Stimulated activated CD8-positive, alpha-beta memory T cell treated with anti-CD3 and anti-CD28 coated beads, Interleukin-2, amount 100 ng/mL, for 48 hours (primary cell): ENCODE measurements at regions not wholly inside any gene's neighbourhood (a gene's known extent, or its start where the extent isn't known, plus 50 kb on each side); places are given as distances from the start of the nearest gene placed in this dataset.

Experiments
- DNase-seq, 2 donors: peaks; one replicate each; pipeline ENCODE4 v3.0.0-alpha.2; 2020; ENCODE audit warnings: low read depth in 2 of 2

DNA sequence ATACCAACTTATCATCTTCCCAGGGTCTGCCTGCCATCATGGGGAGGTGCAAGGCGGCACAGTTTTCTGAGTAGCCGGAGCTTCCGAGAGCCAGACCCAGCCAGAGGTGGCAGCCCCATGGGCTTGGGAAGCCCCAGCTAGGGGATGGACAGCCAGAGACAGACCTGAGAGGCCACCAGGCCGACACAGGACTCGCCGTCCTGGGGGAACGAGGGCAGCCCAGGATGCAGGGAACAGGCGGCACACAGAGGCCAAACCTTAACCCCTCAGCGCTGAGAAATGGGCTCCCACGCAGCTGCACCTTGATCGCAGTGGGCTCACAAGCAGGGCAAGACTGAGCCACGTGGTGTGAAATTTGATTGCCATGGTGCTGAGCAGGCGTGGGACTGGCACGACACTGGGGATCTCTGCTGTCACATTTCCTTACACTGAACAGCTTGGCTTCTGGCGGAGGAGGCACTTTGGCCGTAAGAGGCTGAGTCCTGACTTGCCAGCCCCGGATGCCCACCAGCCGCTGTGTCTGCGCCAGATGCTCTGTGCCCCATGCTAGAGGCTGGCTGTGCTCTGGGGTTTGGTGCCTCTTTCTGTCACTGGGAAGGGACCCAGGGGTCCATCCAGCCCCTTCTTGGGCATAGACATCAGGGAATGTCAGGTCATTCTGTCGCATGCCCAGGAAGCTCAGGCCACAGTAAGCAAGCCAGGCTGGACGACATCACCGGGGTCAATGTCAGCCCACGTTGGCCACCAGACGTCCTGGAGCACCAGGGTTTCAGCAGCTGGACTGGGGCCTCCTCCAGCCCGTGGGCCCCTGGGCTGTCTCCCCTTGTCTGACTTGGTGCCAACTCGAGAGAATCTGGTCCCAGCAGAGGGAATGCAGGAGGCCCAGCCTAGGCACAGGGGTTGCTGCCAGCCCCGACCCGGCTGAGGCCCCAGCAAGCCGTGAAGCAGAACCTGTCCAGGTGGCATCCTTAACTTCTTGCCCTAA, 312.1 kb upstream of the MYT1L start:
- DNase-seq, result no peak

DNA sequence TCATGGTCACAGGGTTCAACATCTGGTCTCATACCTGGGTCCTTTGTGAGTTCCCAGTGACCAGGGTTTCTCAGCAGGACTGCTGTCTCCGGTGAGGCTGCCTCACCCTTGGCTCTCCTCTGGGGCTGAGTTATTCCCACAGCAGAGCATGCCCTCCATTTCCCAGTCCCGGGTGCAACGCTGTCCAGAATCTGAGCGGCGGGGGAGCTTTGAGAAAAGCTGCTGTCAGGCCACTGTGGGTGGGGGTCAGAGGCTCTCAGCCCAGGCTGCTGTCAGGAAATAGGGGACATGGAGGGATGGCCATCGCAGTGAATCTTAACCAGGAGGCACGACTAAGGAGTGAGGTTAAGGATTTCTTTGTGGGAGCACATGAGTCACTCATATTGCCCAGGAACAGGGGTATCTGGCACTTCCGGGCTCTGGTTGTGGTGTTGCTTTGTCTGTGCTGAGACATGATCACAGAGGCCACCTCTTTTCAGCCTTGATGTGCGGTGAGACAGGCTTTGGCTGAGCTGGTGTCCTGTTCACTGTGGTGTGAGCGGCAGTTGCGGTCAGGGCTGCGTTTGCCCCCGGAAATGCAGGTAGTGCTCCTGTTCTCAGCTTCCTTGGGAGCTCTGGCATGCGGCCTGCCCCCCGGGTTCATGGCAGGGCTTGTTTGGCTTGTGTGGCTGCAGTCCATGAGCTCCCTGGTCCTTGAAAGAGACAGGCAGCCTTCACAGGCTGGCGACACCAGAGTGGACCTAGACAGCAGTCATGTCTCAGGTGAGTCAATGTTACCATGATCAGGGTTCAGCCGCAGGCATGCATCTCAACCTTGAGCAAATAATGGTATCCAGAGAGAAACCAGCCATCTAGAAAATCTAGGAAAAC, 310.7 kb upstream of the MYT1L start:
- no peak for DNase-seq

DNA sequence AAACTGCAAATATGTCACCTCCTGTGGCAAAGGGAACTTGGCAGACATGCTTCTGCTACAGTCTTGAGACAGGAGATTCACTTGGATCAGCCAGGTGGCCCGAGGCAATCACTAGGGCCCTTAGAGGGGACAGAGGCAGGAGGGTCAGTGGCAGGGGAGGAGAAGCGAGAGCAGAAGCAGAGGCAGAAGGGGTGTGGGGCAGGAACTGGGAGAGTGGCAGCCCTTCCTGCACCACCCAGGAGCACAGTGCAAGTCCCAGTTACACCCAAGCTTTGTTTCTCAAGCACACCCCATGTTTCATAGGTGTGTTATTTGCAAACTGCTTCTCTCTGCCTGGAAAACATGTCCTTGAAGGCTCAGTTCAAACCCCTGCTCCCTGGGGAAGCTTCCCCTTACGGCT, 309.7 kb upstream of the MYT1L start:
- no peak for DNase-seq

DNA sequence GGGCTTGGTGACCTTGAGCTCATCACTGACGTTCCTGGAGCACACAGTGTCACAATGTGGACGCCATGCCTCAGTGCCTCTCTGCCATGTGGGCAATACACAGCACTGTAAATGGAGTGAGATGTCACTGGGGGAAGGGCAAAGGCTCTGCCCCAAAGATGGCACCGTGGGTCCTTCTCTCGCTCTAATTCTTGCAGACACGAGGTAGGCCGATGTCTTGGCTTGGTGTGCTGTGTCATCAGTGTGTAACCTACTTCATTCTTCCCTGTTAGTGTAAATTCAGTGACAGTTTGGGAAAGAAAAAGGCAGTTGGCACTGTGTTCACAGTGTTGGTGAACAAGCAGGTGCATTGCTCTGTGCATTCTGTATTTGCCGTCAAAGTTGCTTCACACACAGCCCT, 309.3 kb upstream of the MYT1L start:
- DNase-seq, result no peak

DNA sequence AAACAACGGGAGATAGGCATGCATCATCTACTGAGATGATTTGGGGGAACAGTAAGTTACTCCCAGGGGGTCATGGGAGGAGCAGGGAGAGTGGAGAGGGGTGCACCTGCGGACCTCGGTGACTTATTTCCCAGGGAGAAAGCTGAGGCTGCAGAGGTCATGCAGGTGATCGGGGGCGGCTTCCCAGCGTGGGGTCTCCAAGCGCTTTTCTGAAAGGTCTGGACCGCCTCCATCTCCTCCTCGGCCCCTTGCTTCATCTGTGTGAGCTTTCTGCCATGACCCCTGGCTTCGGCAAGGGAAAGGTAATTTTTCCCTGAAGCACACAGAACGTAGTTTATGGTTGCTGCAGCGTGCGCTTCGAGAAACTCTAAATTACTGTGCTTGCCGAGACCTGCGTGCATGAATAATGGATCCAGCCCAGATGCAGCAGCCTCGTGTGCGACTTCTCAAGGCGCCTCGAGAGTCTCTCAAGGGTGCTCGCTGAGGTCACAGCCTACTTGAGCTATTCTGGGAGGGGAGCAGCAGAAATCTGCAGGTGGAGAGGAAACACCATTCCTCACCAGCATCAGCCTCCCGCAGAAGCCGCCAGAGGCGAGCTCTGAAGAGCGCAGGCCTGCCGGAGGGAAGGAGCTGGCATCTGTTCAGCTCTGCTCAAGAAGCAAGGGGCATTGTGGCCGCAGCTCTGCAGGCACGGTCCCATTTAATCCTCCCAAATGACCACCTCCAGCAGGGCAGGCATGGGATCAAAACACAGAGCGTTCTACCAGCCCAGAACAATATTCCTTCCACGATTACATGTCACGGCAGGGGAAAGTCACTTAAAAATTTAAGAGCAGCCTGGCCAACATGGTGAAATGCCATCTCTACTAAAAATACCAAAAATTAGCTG, 308.4 kb upstream of the MYT1L start:
- no peak for DNase-seq

DNA sequence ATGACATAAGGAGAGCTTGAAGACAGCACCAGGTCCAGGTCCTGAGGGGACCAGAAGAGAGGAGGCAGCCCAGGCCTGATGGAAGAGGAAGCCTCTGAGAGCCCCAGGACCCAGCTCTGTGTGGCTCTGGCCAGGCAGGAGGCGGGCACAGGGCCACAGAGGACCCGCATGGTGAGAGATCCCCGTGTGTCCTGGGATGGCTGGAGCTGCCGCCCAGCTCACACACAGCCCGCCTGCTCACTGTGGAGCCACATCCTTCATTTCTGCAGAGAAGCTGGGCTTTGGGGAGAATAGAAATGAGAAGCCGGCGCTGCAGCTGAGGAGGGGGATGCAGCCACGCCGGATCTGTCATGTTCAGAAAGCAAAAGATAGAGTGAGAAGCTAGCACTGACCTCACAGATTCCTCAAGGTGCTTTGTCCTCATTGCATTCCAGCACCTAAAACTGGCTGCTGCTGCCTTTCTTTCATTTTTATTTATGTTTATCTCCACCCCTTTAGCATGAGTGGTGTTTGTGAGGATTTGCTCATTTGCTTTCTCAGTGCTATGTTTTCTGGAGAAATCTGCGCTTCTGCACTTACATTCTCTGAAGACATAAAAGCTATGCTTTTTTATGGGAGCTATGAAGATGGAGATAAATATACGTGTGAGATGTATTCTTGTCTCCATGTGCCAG, 307.6 kb upstream of the MYT1L start:
- DNase-seq, result no peak

DNA sequence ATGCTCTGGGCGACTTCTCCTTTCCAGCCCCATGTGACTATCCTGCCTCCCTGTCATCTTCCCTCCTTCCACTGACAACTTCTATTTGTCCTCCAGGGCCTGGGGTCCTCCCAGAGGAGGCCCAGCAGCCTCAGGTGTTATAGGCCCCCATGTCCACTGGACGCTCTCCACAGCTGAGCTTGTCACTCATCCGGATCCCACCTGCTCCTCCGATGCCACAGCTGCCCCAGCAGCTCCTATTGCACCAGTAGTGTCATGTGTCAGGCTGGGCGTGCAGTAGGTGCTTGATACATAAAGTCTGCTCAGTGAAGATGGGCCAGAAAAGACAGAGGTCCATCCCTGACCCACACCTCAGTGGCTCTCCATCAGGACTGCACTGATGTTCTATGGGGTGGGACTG, 305.7 kb upstream of the MYT1L start:
- no peak for DNase-seq

DNA sequence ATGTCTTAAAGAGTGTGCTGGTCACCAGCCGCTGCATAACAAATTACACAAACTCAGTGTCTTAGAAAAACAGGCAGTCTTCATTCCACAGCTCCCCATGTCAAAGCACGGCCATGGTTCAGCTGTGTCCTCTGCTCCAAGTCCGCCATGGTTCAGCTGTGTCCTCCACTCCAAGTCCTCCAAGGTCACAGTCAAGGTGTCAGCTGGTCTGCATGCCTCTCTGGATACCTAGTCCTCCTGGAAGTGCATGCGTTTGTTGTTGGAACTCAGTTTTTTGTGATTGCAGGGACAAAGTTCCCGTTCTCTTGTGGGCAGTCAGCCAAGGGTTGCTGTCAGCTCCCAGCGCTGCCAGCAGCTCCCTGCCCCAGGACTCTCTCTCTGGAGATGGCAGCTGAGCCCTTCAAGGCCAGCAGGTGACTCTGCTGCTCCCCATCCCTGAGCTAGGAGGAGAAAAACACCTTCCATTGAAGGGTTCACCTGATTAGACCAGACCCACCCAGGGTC, 304.0 kb upstream of the MYT1L start:
- no peak for DNase-seq

DNA sequence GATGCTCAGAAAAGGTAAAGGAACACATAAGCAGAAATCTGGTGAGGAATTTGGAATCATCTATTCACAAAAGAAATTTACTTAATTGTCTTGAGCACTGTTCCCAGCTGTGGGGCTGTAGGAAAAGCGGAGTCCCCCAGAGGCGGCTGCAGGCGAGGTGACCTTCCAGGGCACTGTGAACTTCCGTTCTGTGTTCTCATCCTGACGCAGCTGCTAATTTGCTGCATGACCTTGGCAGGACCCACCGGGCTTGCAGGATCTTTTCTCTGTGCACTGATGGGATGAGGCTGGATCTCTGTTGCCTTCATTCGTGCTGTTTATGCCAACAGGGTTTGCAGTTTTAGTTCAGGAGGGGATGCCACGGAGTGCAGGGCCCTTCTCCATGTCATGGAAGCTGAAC, 301.9 kb upstream of the MYT1L start:
- DNase-seq, result no peak

DNA sequence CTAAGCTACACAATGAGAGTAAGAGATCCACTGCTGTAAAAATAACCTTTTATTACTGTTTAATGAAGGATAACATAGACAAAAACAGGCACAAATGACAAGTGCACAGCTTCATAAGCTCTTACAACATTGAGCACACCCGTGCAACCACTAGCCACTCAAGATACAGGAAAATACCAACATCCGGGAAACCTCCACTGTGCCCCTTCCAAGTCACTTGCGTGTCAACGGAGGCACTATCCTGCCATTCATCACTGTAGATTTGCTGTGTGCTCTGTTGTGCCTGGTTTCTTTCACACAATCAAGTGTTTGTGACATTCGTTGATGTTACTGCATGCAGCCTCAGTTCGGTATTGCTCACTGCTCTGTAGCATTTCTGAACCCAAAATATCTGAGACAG, 292.9 kb upstream of the MYT1L start:
- DNase-seq, result no peak

DNA sequence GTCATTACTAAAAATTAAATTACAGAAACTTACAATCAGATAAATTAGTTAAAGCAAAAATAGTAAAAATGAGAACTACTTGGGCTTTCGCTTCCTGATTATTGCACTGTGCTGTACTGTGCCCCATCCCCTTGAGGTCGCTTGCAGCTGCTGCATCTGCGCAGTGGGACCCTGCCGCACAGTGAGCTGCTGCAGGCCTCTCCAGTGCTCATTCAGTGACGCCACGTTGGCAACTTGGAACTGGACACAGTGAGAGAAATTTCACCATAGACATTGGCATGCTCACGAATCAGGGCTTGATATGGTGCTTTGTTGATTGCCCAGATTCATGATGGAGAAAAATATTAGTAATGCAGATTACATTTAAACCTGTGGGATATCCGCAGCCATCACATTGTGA, 290.8 kb upstream of the MYT1L start:
- DNase-seq, result no peak

DNA sequence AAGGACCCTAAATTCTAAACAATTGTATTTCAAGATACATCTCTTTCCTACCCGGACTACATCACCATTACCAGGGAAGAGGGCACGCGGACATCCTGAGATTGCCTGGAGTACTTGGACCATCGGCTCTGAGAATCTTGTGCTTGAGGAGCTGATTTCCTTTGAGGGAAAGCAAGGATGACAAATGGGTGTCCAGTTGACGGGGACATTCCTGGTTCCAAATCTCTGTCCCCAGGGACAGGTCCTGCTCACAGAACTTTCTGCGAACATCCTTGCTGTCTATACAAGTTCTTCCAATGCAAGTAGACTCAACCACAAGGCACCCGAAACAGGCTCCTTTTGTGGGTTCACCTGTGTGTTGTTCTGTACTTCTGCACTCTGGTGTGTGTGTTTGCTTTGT, 289.5 kb upstream of the MYT1L start:
- no peak for DNase-seq

DNA sequence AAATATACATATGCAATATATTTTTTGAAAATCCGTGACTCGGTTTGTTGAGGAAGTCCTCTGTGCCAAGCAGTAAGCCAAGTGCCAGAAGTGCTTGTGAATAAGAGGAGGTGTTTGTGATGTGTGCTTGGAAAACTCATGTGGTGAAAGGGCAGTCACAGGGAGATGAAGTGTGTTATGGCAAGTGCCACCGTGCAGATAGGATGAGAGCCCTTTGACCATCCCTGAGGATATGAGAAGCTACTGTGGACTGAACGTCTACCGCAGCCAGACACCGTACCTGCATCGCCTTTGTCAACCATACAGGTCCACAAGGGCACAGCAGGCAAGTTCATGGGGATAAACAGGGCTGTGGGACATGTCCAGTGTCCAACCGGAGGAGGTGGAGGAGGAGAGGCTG, 288.9 kb upstream of the MYT1L start:
- DNase-seq, result no peak

DNA sequence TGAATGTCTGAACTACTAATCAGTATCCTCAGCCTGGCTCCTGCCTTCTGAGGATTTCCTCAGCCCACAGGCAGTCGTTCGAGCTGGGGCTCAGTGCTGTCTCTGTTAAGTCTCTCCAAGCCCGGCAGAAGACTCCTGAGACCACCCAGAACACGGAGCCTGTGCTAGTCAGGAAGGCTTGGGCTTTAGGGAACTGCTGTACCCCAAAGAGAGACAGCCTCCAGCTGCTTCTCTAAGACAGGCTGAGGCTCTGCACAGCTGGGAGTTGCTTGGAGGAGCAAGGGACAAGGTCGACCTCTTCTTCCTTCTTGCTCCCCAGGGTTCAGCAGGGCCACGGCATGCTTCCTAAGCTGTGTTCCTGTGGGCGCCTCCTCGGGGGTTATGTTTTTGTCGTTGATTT, 283.4 kb upstream of the MYT1L start:
- DNase-seq, result no peak

DNA sequence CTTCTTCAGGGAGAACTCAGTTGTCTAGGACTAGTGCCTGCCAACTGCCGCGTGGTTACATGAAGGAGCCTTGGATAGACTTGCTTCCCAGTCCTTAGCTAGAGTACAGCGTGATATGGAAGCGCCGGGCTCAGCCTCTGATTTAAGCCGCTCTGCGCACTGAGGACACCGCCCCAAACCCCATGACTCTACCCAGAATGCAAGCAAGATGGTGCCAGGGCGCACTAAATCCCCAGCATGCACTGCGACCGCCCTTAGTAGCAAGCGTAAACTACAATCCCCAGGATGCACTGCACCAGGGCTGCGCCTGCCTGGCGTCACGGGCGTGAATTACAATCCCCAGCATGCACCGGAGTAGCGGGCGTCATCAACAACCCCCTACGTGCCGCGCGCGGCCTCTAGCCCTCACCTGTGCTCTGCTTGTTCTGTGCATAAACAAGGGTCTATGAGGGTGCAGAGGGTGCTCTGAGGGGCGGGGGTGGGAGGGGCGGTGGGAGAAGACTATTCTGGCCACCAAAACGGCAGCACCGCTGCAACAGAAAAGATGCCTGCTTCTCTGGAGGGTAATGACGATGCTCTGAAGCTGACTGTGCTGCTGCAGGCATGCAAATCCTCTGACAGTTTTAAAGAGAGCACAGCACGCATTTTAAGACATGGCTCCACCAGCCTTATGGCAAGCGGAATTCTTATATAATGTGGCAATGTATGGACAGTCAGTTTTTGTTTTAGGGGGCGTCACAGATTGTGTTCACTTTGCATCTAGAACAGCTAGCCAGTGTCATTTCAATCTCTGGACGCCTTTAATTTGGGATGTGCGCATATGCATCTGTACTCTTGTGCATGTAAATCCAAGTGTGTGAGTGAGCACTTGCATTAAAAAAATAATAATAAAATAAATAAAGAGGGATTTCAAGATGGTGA, 282.5 kb upstream of the MYT1L start:
- DNase-seq, result peak; percentile 69 to 82

DNA sequence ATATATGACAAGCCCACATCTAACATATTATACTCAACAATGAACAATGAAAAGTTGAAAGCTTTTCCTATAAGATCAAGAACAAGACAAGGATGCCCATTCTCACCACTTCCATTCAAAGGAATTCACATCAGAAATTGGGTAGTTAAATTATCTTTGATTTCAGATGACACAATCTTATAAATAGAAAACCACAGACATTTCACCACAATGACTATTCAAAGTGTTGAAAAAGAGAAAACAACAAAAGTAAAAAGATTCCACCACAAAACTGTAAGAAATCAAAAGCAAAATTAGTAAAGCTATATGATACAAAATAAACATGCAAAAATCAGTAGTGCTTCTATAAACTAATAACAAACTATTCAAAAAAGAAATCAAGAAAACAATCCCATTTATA, 279.7 kb upstream of the MYT1L start:
- no peak for DNase-seq

DNA sequence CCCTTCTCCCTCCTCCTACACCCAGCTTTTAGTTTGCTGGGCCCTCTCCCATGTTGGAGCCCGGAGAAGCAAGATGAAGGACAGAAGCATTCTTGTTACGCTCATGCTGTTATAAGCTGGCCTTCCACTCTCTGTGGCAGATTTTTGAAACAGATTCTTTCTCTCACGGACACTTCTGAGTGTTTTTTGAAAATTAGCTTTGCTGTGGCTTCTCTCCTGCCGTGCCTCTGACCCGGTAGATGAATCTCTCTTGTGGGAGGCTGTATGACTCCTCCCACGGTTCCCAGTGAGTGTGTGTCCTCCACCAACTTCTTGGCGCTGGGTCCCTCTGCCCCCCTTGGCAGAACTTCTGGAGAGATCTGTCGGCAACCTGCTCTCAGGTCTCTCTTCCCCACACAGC, 269.3 kb upstream of the MYT1L start:
- DNase-seq, result no peak

DNA sequence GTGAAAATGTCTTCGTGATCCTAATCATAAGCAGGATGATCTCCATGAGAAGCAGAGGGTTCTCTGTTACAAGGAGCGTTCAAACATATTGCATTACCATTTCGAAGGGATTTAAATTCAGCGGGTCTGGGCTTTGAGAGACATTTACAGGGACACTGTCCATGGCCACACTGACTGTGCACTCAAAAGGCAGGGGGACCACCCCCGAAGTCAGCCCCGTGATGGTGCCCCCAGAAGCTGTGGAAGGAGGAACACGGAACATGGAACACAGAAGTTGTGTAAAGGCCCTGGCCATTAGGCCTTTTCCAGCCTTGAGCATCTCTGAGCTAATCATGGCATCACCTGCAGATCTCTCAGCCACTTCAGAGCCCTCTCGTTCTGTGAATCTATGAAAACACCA, 268.4 kb upstream of the MYT1L start:
- no peak for DNase-seq

DNA sequence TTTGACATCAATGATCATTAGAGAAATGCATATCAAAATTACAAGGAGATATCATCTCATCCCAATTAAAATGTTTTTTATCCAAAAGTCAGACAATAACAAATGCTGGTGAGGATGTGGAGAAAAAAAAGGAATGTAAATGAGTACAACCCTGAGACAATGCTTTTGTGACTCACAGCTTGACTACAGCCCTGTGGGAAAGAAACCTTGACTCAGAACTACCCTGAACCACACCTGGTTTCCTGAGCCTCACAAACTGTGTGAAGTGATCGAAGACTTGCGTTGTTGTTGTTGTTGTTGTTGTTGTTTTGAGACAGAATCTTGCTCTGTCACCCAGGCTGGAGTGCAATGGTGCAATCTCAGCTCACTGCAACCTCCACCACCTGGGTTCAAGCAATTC, 266.6 kb upstream of the MYT1L start:
- DNase-seq, result no peak

DNA sequence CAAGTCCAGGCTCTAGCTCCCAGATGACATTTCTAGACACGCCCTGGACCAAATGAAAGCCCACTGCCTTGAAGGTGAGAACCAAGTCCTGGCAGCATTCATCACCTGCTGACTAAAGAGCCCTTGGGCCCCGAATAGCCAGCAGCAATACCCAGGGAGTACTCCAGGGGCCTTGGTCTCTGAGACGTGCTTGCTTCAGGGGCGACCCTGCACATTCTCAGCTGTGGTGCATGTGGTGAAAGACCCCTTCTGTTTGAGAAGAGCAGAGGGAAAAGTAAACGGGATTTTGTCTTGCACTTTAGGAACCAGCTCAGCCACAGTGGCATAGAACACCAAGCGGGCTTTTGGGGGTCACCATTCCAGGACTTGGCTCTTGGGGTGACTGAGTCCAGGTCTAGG, 260.5 kb upstream of the MYT1L start:
- DNase-seq, result no peak
